ENCODE measurements at regions not wholly inside any gene's neighbourhood (a gene's known extent, or its start where the extent isn't known, plus 50 kb on each side); places are given as distances from the start of the nearest gene placed in this dataset.

GRCh38 chr4:138310498-138310897 lies 68.3 kb upstream of the SLC7A11 start:
- Histone ChIP-seq H3K27ac (ENCODE audit: low read depth in 1 of 2, low read length in 2 of 2) (no peak overlapping the region), H3K9me3 (ENCODE audit: control insufficient read depth in 1 of 2, insufficient read depth in 1 of 2, low read length in 2 of 2) (peaks cover 0 to 3% of the 10 kb centered on the region in 2 experiments), H3K4me1 (ENCODE audit: insufficient read depth, low read length) (no peaks in the 10 kb centered on the region), H3K27me3 (ENCODE audit: control insufficient read depth in 1 of 2, insufficient read depth in 2 of 2, low read length in 2 of 2) (no peaks in the 10 kb centered on the region), H3K36me3 (ENCODE audit: insufficient read depth, low read length) (no peaks in the 10 kb centered on the region), H3K4me3 (ENCODE audit: low read length) (no peak overlapping the region)
- ATAC-seq (ENCODE audit: poor library complexity) (no peak), DNase-seq (no peak)
- no peak for TF ChIP-seq CTCF (IDR thresholded peaks at IDR 0.05)
- Mint-ChIP-seq H3K4me1 (ENCODE audit: low read depth) (no peaks in the 10 kb centered on the region), H3K9me3 (peaks cover 3% of the 10 kb centered on the region), H3K27me3 (no peaks in the 10 kb centered on the region), H3K36me3 (ENCODE audit: low read depth) (no peaks in the 10 kb centered on the region), H3K27ac (no peak overlapping the region), H3K4me3 (no peak overlapping the region)
- intact Hi-C loops (cut with DNase I, micrococcal nuclease) = no loop called here
- CTCF ChIA-PET = no interaction called here
- POLR2A ChIA-PET = no interaction called here

GRCh38 chr4:138308356-138308755 lies 66.2 kb upstream of the SLC7A11 start:
- Histone ChIP-seq H3K4me3 (ENCODE audit: low read length) (no peak overlapping the region), H3K9me3 (ENCODE audit: control insufficient read depth in 1 of 2, insufficient read depth in 1 of 2, low read length in 2 of 2) (peaks cover 0 to 2% of the 10 kb centered on the region in 2 experiments), H3K36me3 (ENCODE audit: insufficient read depth, low read length) (no peaks in the 10 kb centered on the region), H3K27me3 (ENCODE audit: control insufficient read depth in 1 of 2, insufficient read depth in 2 of 2, low read length in 2 of 2) (no peaks in the 10 kb centered on the region), H3K4me1 (ENCODE audit: insufficient read depth, low read length) (no peaks in the 10 kb centered on the region), H3K27ac (ENCODE audit: low read depth in 1 of 2, low read length in 2 of 2) (no peak overlapping the region)
- ChIA-PET CTCF (interaction anchor here (0.7 kb wide), 1 partner anchor 22 kb away, joined by 3 read pairs; no protein-coding TSS in a partner anchor), POLR2A (no interaction called here)
- no peak for DNase-seq
- Mint-ChIP-seq H3K27ac (no peak overlapping the region), H3K4me1 (ENCODE audit: low read depth) (no peaks in the 10 kb centered on the region), H3K4me3 (no peak overlapping the region), H3K27me3 (no peaks in the 10 kb centered on the region), H3K36me3 (ENCODE audit: low read depth) (no peaks in the 10 kb centered on the region), H3K9me3 (peaks cover 3% of the 10 kb centered on the region)
- no peak for ATAC-seq (ENCODE audit: poor library complexity)
- no peak for TF ChIP-seq CTCF (IDR thresholded peaks at IDR 0.05)
- intact Hi-C loops (cut with DNase I, micrococcal nuclease) = no loop called here

GRCh38 chr4:138307319-138307718 lies 65.2 kb upstream of the SLC7A11 start:
- Histone ChIP-seq H3K4me1 (ENCODE audit: insufficient read depth, low read length) (no peaks in the 10 kb centered on the region), H3K27me3 (ENCODE audit: control insufficient read depth in 1 of 2, insufficient read depth in 2 of 2, low read length in 2 of 2) (no peaks in the 10 kb centered on the region), H3K9me3 (ENCODE audit: control insufficient read depth in 1 of 2, insufficient read depth in 1 of 2, low read length in 2 of 2) (peaks cover 0 to 6% of the 10 kb centered on the region in 2 experiments), H3K36me3 (ENCODE audit: insufficient read depth, low read length) (no peaks in the 10 kb centered on the region), H3K27ac (ENCODE audit: low read depth in 1 of 2, low read length in 2 of 2) (no peak overlapping the region), H3K4me3 (ENCODE audit: low read length) (no peak overlapping the region)
- TF ChIP-seq CTCF (IDR thresholded peaks at IDR 0.05) = no peak
- peak in 3 of 14 experiments; percentile 1 to 64 (median 47) for DNase-seq
- no peaks in the 10 kb centered on the region for H3K36me3 Mint-ChIP-seq (ENCODE audit: low read depth)
- CTCF ChIA-PET = interaction anchor here (0.7 kb wide), 1 partner anchor 21 kb away, joined by 3 read pairs; no protein-coding TSS in a partner anchor
- intact Hi-C loops (cut with DNase I, micrococcal nuclease) = no loop called here
- H3K9me3 Mint-ChIP-seq = no peaks in the 10 kb centered on the region
- POLR2A ChIA-PET = no interaction called here
- no peak overlapping the region for H3K27ac Mint-ChIP-seq
- no peak for ATAC-seq (ENCODE audit: poor library complexity)
- H3K27me3 Mint-ChIP-seq = no peaks in the 10 kb centered on the region
- no peak overlapping the region for H3K4me3 Mint-ChIP-seq
- no peaks in the 10 kb centered on the region for H3K4me1 Mint-ChIP-seq (ENCODE audit: low read depth)

All from CD4-positive, alpha-beta T cell (primary cell).